IMR-90 (cell line): ENCODE measurements at regions not wholly inside any gene's neighbourhood (a gene's known extent, or its start where the extent isn't known, plus 50 kb on each side); places are given as distances from the start of the nearest gene placed in this dataset.

Experiments
- ATAC-seq: fragments of 200-7000 bp; cut with Tn5 transposase; 2 replicates; pipeline ENCODE4 v1.9.1; 2020; ENCODE audit warnings: low read depth, mild to moderate bottlenecking, moderate library complexity
- BruUV-seq: library from RNA; stranded (reverse); fragments of 400-500 nt; replicated peaks from 2 replicates; lab custom pipeline; 2021; lab: Mats Ljungman, UMichigan
- CTCF ChIA-PET: fragments of 300-600 bp; formaldehyde crosslinking; extraction: SDS; loops from one replicate; lab custom pipeline; 2021; ENCODE audit warnings: antibody characterized with exemption; lab: Yijun Ruan, JAX
- POLR2A ChIA-PET: fragments of 300-600 bp; sonication (Branson Sonifier 250); formaldehyde crosslinking; loops from one replicate; lab custom pipeline; 2022; ENCODE audit warnings: antibody characterized with exemption; ENCODE audit not compliant: unreplicated experiment; lab: Charles Lee
- DNase-seq: peaks from one replicate; pipeline ENCODE4 v3.0.0; 2013
- H2AFZ ChIP-seq: replicated peaks from 2 replicates; pipeline ENCODE3; 2013; ENCODE audit warnings: low read length, mild to moderate bottlenecking; ENCODE audit not compliant: poor library complexity
- H2AK5ac ChIP-seq: 2 replicates; pipeline ENCODE4 v1.6.1; 2013; ENCODE audit warnings: low read depth, low read length, inconsistent platforms
- H2AK9ac ChIP-seq: replicated peaks from 2 replicates; pipeline ENCODE3; 2013; ENCODE audit warnings: mild to moderate bottlenecking, low read depth, low read length, moderate library complexity; ENCODE audit not compliant: poor library complexity
- H2BK120ac ChIP-seq: 2 replicates; pipeline ENCODE4 v1.6.1; 2013; ENCODE audit warnings: low read depth, low read length, inconsistent platforms
- H2BK15ac ChIP-seq: 3 replicates; pipeline ENCODE4 v1.6.1; 2013; ENCODE audit warnings: low read depth, low read length, inconsistent platforms
- H2BK20ac ChIP-seq: 2 replicates; pipeline ENCODE4 v1.6.1; 2013; ENCODE audit warnings: low read depth, mild to moderate bottlenecking, inconsistent platforms, low read length, moderate library complexity
- H2BK5ac ChIP-seq: 2 replicates; pipeline ENCODE4 v1.6.1; 2013; ENCODE audit warnings: mild to moderate bottlenecking, low read depth, low read length, inconsistent platforms; ENCODE audit not compliant: poor library complexity, severe bottlenecking
- H3K14ac ChIP-seq: replicated peaks from 2 replicates; pipeline ENCODE4 v1.6.1; 2013; ENCODE audit warnings: low read depth, low read length, inconsistent platforms
- H3K18ac ChIP-seq: 2 replicates; pipeline ENCODE4 v1.6.1; 2013; ENCODE audit warnings: low read depth, low read length, control low read depth
- H3K23ac ChIP-seq: 2 replicates; pipeline ENCODE4 v1.6.1; 2013; ENCODE audit warnings: low read depth, low read length, inconsistent platforms
- H3K27ac ChIP-seq: 2 replicates; pipeline ENCODE4 v1.5.1; 2013; ENCODE audit warnings: mild to moderate bottlenecking, control low read depth, low read length; ENCODE audit not compliant: insufficient read depth
- H3K27me3 ChIP-seq: 2 replicates; pipeline ENCODE4 v1.6.1; 2013; ENCODE audit warnings: low read length; ENCODE audit not compliant: control insufficient read depth, insufficient read depth
- H3K36me3 ChIP-seq: 2 replicates; pipeline ENCODE4 v1.6.1; 2013; ENCODE audit warnings: low read length, mixed read lengths; ENCODE audit not compliant: control insufficient read depth, insufficient read depth
- H3K4ac ChIP-seq: 2 replicates; pipeline ENCODE4 v1.6.1; 2013; ENCODE audit warnings: low read depth, low read length, inconsistent platforms
- H3K4me1 ChIP-seq: 2 replicates; pipeline ENCODE4 v1.6.1; 2013; ENCODE audit warnings: low read length, mixed read lengths; ENCODE audit not compliant: control insufficient read depth, insufficient read depth
- H3K4me2 ChIP-seq: 2 replicates; pipeline ENCODE4 v1.6.1; 2013; ENCODE audit warnings: low read depth, mild to moderate bottlenecking, control low read depth, low read length, moderate library complexity
- H3K4me3 ChIP-seq: 2 replicates; pipeline ENCODE4 v1.5.1; 2013; ENCODE audit warnings: low read depth, mild to moderate bottlenecking, control low read depth, low read length, moderate library complexity; ENCODE audit not compliant: insufficient read depth
- H3K56ac ChIP-seq: 2 replicates; pipeline ENCODE4 v1.6.1; 2013; ENCODE audit warnings: low read length, inconsistent platforms; ENCODE audit not compliant: insufficient read depth; ENCODE audit errors: extremely low read depth
- H3K79me1 ChIP-seq, 2 experiments: 2 replicates each; pipeline ENCODE4 v1.6.1; 2013; ENCODE audit warnings: low read length in 2 of 2, inconsistent platforms in 1 of 2, low read depth in 1 of 2
- H3K9ac ChIP-seq: 2 replicates; pipeline ENCODE4 v1.6.1; 2013; ENCODE audit warnings: low read depth, low read length, control low read depth
- H3K9me1 ChIP-seq: 2 replicates; pipeline ENCODE4 v1.6.1; 2013; ENCODE audit warnings: low read length, inconsistent platforms; ENCODE audit not compliant: insufficient read depth
- H3K9me3 ChIP-seq: 2 replicates; pipeline ENCODE4 v1.6.1; 2013; ENCODE audit warnings: low read length; ENCODE audit not compliant: control insufficient read depth, insufficient read depth
- H4K20me1 ChIP-seq: 2 replicates; pipeline ENCODE4 v1.6.1; 2013; ENCODE audit warnings: low read length, inconsistent platforms; ENCODE audit not compliant: insufficient read depth
- H4K5ac ChIP-seq: 2 replicates; pipeline ENCODE4 v1.6.1; 2013; ENCODE audit warnings: mild to moderate bottlenecking, low read depth, low read length, control low read depth
- H4K8ac ChIP-seq, 2 experiments: 2 replicates each; pipeline ENCODE4 v1.6.1; 2013; ENCODE audit warnings: low read depth in 2 of 2, low read length in 2 of 2, control low read depth in 1 of 2, inconsistent platforms in 1 of 2
- H4K91ac ChIP-seq: 2 replicates; pipeline ENCODE4 v1.6.1; 2013; ENCODE audit warnings: low read depth, low read length, inconsistent platforms; ENCODE audit not compliant: insufficient read depth
- BHLHE40 ChIP-seq: fragments of 150-350 bp; IDR thresholded peaks from 2 replicates; pipeline ENCODE4 v1.6.1; 2016; ENCODE audit warnings: mild to moderate bottlenecking, low read depth, low read length
- CEBPB ChIP-seq: IDR thresholded peaks from 2 replicates; pipeline ENCODE4 v1.6.1; 2012; ENCODE audit warnings: low read depth, low read length, improper control_type of control experiment
- CHD1 ChIP-seq: IDR thresholded peaks from 2 replicates; pipeline ENCODE4 v1.6.1; 2012; ENCODE audit warnings: low read depth, low read length, improper control_type of control experiment
- ELK1 ChIP-seq: fragments of 150-350 bp; IDR thresholded peaks from 2 replicates; pipeline ENCODE4 v1.6.1; 2016; ENCODE audit warnings: low read depth, mild to moderate bottlenecking, low read length, moderate library complexity, borderline replicate concordance
- FOS ChIP-seq: fragments of 150-350 bp; IDR thresholded peaks from 2 replicates; pipeline ENCODE4 v1.6.1; 2016; ENCODE audit warnings: low read depth, low read length
- MAZ ChIP-seq: IDR thresholded peaks from 2 replicates; pipeline ENCODE4 v1.6.1; 2012; ENCODE audit warnings: low read depth, mild to moderate bottlenecking, low read length, improper control_type of control experiment, moderate library complexity, borderline replicate concordance
- MXI1 ChIP-seq: IDR thresholded peaks from 2 replicates; pipeline ENCODE4 v1.6.1; 2012; ENCODE audit warnings: low read depth, mild to moderate bottlenecking, low read length, moderate library complexity, borderline replicate concordance
- NFE2L2 ChIP-seq: fragments of 150-350 bp; IDR thresholded peaks from 2 replicates; pipeline ENCODE4 v1.6.1; 2016; ENCODE audit warnings: low read depth, mild to moderate bottlenecking, low read length
- POLR2A ChIP-seq: IDR thresholded peaks from 2 replicates; pipeline ENCODE4 v1.6.1; 2012; ENCODE audit warnings: mild to moderate bottlenecking, low read depth, low read length
- RAD21 ChIP-seq: IDR thresholded peaks from 2 replicates; pipeline ENCODE4 v1.6.1; 2012; ENCODE audit warnings: low read length, improper control_type of control experiment
- RCOR1 ChIP-seq: IDR thresholded peaks from 2 replicates; pipeline ENCODE4 v1.6.1; 2012; ENCODE audit warnings: mild to moderate bottlenecking, low read length, improper control_type of control experiment; ENCODE audit not compliant: insufficient replicate concordance
- RFX5 ChIP-seq: IDR thresholded peaks from 2 replicates; pipeline ENCODE4 v1.8.0; 2012; ENCODE audit warnings: low read depth, mild to moderate bottlenecking, low read length, moderate library complexity
- SMC3 ChIP-seq: fragments of 150-350 bp; IDR thresholded peaks from 2 replicates; pipeline ENCODE4 v1.6.1; 2016; ENCODE audit warnings: low read depth, mild to moderate bottlenecking, antibody characterized with exemption, low read length, moderate library complexity
- WGBS, 2 experiments: methylation state at CpG; one replicate each; pipeline versions ENCODE4 v1.1.5 to v1.1.7; 2013; ENCODE audit warnings: missing lambda C conversion rate in 2 of 2; ENCODE audit not compliant: insufficient read length in 1 of 2; ENCODE audit errors: extremely low coverage in 2 of 2; 5-methylcytosine and 5-hydroxymethylcytosine counted together
- dilution Hi-C: fragments of 300-500 bp; cut with HindIII; formaldehyde crosslinking; loops from one replicate; pipeline ENCODE4 v1.14.3; 2018; ENCODE audit warnings: low sequenced_read_pairs; ENCODE audit not compliant: unreplicated experiment
- in situ Hi-C: fragments of 300-500 bp; cut with MboI; formaldehyde crosslinking; loops from 3 replicates; pipeline ENCODE4 v1.14.3; 2019; ENCODE audit warnings: low sequenced_read_pairs, inconsistent platforms, mixed read lengths
- intact Hi-C: fragments of 100-400 bp; cut with micrococcal nuclease; formaldehyde crosslinking; loops from 2 replicates; pipeline ENCODE4 v1.10.0; 2022
- TF ChIP-seq, protein P1 (sequence below): conservative IDR thresholded peaks from 2 replicates; pipeline ENCODE4 v1.5.1; 2012; ENCODE audit warnings: mild to moderate bottlenecking, low read depth, low read length, improper control_type of control experiment
- TF ChIP-seq, protein P2 (sequence below): fragments of 150-350 bp; IDR thresholded peaks from 2 replicates; pipeline ENCODE4 v1.6.1; 2017; ENCODE audit warnings: mild to moderate bottlenecking, antibody characterized with exemption, low read length, low read depth

DNA sequence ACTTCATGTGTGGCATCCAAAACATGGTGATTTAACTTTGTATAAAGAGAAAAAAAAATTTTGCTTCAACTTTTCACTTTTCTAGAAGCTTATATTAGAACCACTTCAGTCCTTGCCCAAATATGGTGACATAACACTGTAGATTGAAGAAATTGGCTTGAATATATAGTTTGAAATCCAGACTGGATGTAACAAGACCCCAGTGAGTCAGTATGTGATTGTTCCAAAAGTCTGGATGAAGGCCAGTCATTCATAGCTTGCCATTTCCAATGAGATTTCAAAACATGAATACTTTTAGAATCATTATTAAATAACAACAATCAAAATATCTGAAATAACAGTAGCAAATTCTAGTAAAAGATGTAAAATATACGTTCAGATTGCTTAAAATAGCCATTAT is 104.8 kb upstream of the FN1 start:
- no peaks in the 10 kb centered on the region for H3K36me3 ChIP-seq
- peak overlapping the region; percentile 69; the same call in 1 of the 2 replicates for H3K4ac ChIP-seq
- peak overlapping the region; percentile 84; the same call in 1 of the 2 replicates for H2BK120ac ChIP-seq
- ATAC-seq (peak; percentile 73), DNase-seq (peak; percentile 97)
- H2BK15ac ChIP-seq = peak overlapping the region; percentile 95; the same call in 1 of the 3 replicates
- peak overlapping the region; percentile 53 for H3K56ac ChIP-seq
- WGBS, 2 experiments = no CpG with 5 or more reads among the region's 1 CpG
- no peak overlapping the region for H3K4me2 ChIP-seq
- H2AK5ac ChIP-seq = no peak overlapping the region
- H4K20me1 ChIP-seq = no peaks in the 10 kb centered on the region
- H3K4me3 ChIP-seq = no peak overlapping the region
- in situ Hi-C loops = no loop called here
- no peaks in the 10 kb centered on the region for H3K27me3 ChIP-seq
- no peaks in the 10 kb centered on the region for H3K9me3 ChIP-seq
- H2BK20ac ChIP-seq = peak overlapping the region; percentile 97; the same call in 1 of the 2 replicates
- no peak overlapping the region for H2AK9ac ChIP-seq
- dilution Hi-C loops = no loop called here
- H3K9ac ChIP-seq = no peak overlapping the region
- no peak overlapping the region; the same call in 1 of the 2 replicates for H4K91ac ChIP-seq
- H3K23ac ChIP-seq = no peak overlapping the region; the same call in 1 of the 2 replicates
- peak overlapping the region; percentile 99; the same call in 1 of the 2 replicates for H3K18ac ChIP-seq
- H3K27ac ChIP-seq = peak overlapping the region; percentile 56; the same call in 1 of the 2 replicates
- no TSS peak for BruUV-seq
- H3K9me1 ChIP-seq = no peaks in the 10 kb centered on the region; the same call in 1 of the 2 replicates
- H4K8ac ChIP-seq = peak overlapping the region; percentile 77 to 89; a peak in 3 of 4 replicates
- intact Hi-C loops = no loop called here
- H3K14ac ChIP-seq = peak overlapping the region; percentile 93; the same call in 1 of the 2 replicates
- H4K5ac ChIP-seq = no peak overlapping the region; the same call in 1 of the 2 replicates
- ChIA-PET CTCF (no interaction called here), POLR2A (no interaction called here)
- H2AFZ ChIP-seq = no peak overlapping the region
- peaks cover 11% of the 10 kb centered on the region for H3K4me1 ChIP-seq
- H2BK5ac ChIP-seq = peak overlapping the region; percentile 98
- TF ChIP-seq, protein P1, sequence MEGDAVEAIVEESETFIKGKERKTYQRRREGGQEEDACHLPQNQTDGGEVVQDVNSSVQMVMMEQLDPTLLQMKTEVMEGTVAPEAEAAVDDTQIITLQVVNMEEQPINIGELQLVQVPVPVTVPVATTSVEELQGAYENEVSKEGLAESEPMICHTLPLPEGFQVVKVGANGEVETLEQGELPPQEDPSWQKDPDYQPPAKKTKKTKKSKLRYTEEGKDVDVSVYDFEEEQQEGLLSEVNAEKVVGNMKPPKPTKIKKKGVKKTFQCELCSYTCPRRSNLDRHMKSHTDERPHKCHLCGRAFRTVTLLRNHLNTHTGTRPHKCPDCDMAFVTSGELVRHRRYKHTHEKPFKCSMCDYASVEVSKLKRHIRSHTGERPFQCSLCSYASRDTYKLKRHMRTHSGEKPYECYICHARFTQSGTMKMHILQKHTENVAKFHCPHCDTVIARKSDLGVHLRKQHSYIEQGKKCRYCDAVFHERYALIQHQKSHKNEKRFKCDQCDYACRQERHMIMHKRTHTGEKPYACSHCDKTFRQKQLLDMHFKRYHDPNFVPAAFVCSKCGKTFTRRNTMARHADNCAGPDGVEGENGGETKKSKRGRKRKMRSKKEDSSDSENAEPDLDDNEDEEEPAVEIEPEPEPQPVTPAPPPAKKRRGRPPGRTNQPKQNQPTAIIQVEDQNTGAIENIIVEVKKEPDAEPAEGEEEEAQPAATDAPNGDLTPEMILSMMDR = no peak
- no peak for TF ChIP-seq RCOR1
- TF ChIP-seq BHLHE40 = no peak
- TF ChIP-seq CHD1 = no peak
- TF ChIP-seq NFE2L2 = no peak
- TF ChIP-seq FOS = peak; percentile 42; the same call in 1 of the 2 replicates
- TF ChIP-seq CEBPB = peak; percentile 57
- TF ChIP-seq MXI1 = no peak
- no peak for TF ChIP-seq RFX5
- TF ChIP-seq, protein P2, sequence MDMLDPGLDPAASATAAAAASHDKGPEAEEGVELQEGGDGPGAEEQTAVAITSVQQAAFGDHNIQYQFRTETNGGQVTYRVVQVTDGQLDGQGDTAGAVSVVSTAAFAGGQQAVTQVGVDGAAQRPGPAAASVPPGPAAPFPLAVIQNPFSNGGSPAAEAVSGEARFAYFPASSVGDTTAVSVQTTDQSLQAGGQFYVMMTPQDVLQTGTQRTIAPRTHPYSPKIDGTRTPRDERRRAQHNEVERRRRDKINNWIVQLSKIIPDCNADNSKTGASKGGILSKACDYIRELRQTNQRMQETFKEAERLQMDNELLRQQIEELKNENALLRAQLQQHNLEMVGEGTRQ = no peak
- TF ChIP-seq SMC3 = no peak
- no peak for TF ChIP-seq ELK1
- TF ChIP-seq MAZ = no peak
- TF ChIP-seq RAD21 = no peak
- no peak for TF ChIP-seq POLR2A
- H3K79me1 ChIP-seq = no peaks in the 10 kb centered on the region
